Mesendoderm (in vitro differentiated cells): ENCODE measurements at regions not wholly inside any gene's neighbourhood (a gene's known extent, or its start where the extent isn't known, plus 50 kb on each side); places are given as distances from the start of the nearest gene placed in this dataset. TPM values are rescaled to one million over a fixed set of nuclear protein-coding genes. Genes with fewer than 3 reads are reported as not detected.
A peak's percentile ranks its signal among the peaks of the same experiment; 100 is the strongest.

Source experiments
- DNase-seq: peaks from one replicate; pipeline ENCODE4 v3.0.0; 2013
- H2AK5ac ChIP-seq: 2 replicates; pipeline ENCODE4 v1.6.1; 2013; ENCODE audit warnings: low read length, inconsistent platforms
- H2BK120ac ChIP-seq: 2 replicates; pipeline ENCODE4 v1.6.1; 2013; ENCODE audit warnings: low read depth, mild to moderate bottlenecking, low read length, moderate library complexity, mixed read lengths
- H2BK15ac ChIP-seq: replicated peaks from 2 replicates; pipeline ENCODE4 v1.6.1; 2013; ENCODE audit warnings: low read depth, mild to moderate bottlenecking, moderate library complexity
- H2BK5ac ChIP-seq: 2 replicates; pipeline ENCODE4 v1.6.1; 2013; ENCODE audit warnings: low read length, inconsistent platforms
- H3K18ac ChIP-seq: 2 replicates; pipeline ENCODE4 v1.6.1; 2013; ENCODE audit warnings: mild to moderate bottlenecking, low read length, mixed read lengths
- H3K23ac ChIP-seq: one replicate; pipeline ENCODE4 v1.6.1; 2013; ENCODE audit warnings: low read length
- H3K27ac ChIP-seq: 2 replicates; pipeline ENCODE4 v1.5.1; 2013; ENCODE audit warnings: low read depth, mild to moderate bottlenecking, inconsistent platforms, low read length, moderate library complexity
- H3K27me3 ChIP-seq: 2 replicates; pipeline ENCODE4 v1.6.1; 2013; ENCODE audit warnings: low read length, control low read depth, mild to moderate bottlenecking, inconsistent platforms; ENCODE audit not compliant: insufficient read depth, poor library complexity
- H3K36me3 ChIP-seq: 2 replicates; pipeline ENCODE4 v1.6.1; 2013; ENCODE audit warnings: low read length, inconsistent platforms; ENCODE audit not compliant: control insufficient read depth, insufficient read depth
- H3K4ac ChIP-seq: one replicate; pipeline ENCODE4 v1.6.1; 2013; ENCODE audit warnings: low read depth, mild to moderate bottlenecking, low read length, moderate library complexity
- H3K4me1 ChIP-seq: 2 replicates; pipeline ENCODE4 v1.6.1; 2013; ENCODE audit warnings: low read depth, low read length, inconsistent platforms; ENCODE audit not compliant: control insufficient read depth
- H3K4me2 ChIP-seq: 2 replicates; pipeline ENCODE4 v1.6.1; 2013; ENCODE audit warnings: low read length
- H3K4me3 ChIP-seq: 2 replicates; pipeline ENCODE4 v1.5.1; 2013; ENCODE audit warnings: mild to moderate bottlenecking, low read length
- H3K56ac ChIP-seq: one replicate; pipeline ENCODE4 v1.6.1; 2013; ENCODE audit warnings: low read length
- H3K79me1 ChIP-seq: 2 replicates; pipeline ENCODE4 v1.6.1; 2013; ENCODE audit warnings: low read length, inconsistent platforms
- H3K79me2 ChIP-seq: 2 replicates; pipeline ENCODE4 v1.6.1; 2013; ENCODE audit warnings: mild to moderate bottlenecking, low read length; ENCODE audit not compliant: control insufficient read depth, insufficient read depth
- H3K9ac ChIP-seq: 2 replicates; pipeline ENCODE4 v1.6.1; 2013; ENCODE audit warnings: low read length, inconsistent platforms
- H4K5ac ChIP-seq: one replicate; pipeline ENCODE4 v1.6.1; 2013; ENCODE audit warnings: low read length
- H4K8ac ChIP-seq: one replicate; pipeline ENCODE4 v1.6.1; 2013; ENCODE audit warnings: low read depth, mild to moderate bottlenecking, control low read depth, low read length, moderate library complexity
- WGBS: extraction: QIAGEN DNeasy Blood & Tissue Kit; methylation state at CpG from one replicate; pipeline ENCODE4 v1.1.7; 2013; ENCODE audit warnings: low lambda C conversion rate, missing lambda C conversion rate; ENCODE audit not compliant: insufficient coverage; ENCODE audit errors: extremely low coverage; 5-methylcytosine and 5-hydroxymethylcytosine counted together
- small RNA-seq: library from polyadenylated mRNA; stranded (forward); fragments of <200 nt; extraction: miRNeasy Mini kit (QIAGEN cat#:217004); gene quantifications from one replicate; pipeline ENCODE3, GENCODE V24; 2013; ENCODE audit not compliant: insufficient read depth

DNA sequence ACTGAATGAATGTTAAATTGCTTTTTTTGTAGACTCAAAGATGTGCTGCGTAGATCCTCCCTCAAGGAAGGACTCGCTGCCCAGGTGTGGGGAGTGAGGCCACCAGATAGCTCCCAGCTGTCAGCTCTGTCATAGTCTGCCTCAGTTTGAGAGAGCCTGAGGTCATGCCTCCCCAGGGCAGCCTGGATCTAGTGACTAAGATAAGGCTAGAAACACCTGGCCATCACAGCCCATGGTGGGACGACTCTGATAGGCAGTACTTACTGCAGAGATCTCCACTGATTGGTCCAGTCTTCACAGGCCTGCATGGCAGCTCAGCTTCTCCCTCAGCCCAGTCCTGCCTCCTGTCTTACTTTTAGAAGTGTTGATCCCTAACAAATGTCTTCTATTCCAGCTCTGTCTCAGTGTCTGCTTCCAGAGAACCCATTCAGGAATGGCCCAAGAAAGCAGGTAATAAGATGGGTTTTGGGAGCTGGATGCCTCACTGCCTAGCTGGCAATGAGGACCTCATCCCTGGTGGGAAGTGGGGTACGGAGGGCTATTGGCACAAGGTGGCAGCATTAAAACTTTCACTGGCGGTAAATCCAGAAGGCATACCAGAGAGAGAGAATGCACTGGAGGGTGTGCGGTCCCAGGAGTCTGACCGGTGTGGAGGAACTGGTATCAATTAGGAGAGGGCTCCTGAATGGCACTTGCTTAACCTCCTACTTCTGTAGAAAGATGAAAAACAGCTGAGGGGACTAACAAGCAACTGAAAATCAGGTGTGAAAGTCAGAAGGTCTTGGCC lies 55.3 kb upstream of the GPR37L1 start:
- Histone ChIP-seq H2BK5ac (no peak overlapping the region), H2AK5ac (no peak overlapping the region), H3K23ac (no peak overlapping the region), H3K56ac (no peak overlapping the region), H3K4me2 (no peak overlapping the region), H4K5ac (no peak overlapping the region), H3K36me3 (no peaks in the 10 kb centered on the region), H3K4me1 (no peaks in the 10 kb centered on the region), H2BK15ac (no peak overlapping the region), H3K27ac (no peak overlapping the region), H3K79me2 (no peaks in the 10 kb centered on the region), H3K4ac (no peak overlapping the region), H4K8ac (no peak overlapping the region), H3K4me3 (no peak overlapping the region), H2BK120ac (no peak overlapping the region), H3K9ac (no peak overlapping the region), H3K18ac (no peak overlapping the region), H3K79me1 (no peaks in the 10 kb centered on the region), H3K27me3 (no peaks in the 10 kb centered on the region)
- peak; percentile 53 for DNase-seq
- no CpG with 5 or more reads among the region's 7 CpGs for WGBS

DNA sequence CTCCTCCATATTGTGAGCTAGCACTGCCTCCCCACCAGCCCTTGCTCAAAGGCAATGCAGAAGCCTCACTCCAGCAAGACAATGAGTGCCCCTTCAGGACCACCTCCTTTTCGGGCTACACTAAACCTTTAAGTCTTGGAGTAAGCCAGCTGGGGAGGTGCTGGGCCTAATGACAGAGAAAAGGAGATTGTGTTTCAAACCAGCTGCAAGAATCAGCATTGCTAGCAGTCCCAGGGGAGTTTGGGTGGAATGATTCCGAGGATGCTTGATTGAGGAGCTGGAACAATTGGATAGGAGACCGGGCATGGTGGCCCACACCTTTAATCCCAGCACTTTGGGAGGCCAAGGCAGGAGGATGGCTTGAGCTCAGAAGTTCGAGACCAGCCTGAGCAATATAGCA lies 54.1 kb upstream of the GPR37L1 start:
- no peak for DNase-seq
- no peaks in the 10 kb centered on the region for H3K4me1 ChIP-seq
- no peaks in the 10 kb centered on the region for H3K79me1 ChIP-seq
- no peak overlapping the region for H4K5ac ChIP-seq
- H2AK5ac ChIP-seq = no peak overlapping the region
- H4K8ac ChIP-seq = no peak overlapping the region
- H2BK5ac ChIP-seq = no peak overlapping the region
- H3K4ac ChIP-seq = no peak overlapping the region
- H3K18ac ChIP-seq = no peak overlapping the region
- H3K27ac ChIP-seq = no peak overlapping the region
- no CpG with 5 or more reads among the region's 4 CpGs for WGBS
- no peak overlapping the region for H3K23ac ChIP-seq
- H3K27me3 ChIP-seq = no peaks in the 10 kb centered on the region
- H2BK15ac ChIP-seq = no peak overlapping the region
- no peak overlapping the region for H3K56ac ChIP-seq
- no peak overlapping the region for H2BK120ac ChIP-seq
- no peaks in the 10 kb centered on the region for H3K36me3 ChIP-seq
- no peaks in the 10 kb centered on the region for H3K79me2 ChIP-seq
- H3K9ac ChIP-seq = no peak overlapping the region
- no peak overlapping the region for H3K4me3 ChIP-seq
- no peak overlapping the region for H3K4me2 ChIP-seq

DNA sequence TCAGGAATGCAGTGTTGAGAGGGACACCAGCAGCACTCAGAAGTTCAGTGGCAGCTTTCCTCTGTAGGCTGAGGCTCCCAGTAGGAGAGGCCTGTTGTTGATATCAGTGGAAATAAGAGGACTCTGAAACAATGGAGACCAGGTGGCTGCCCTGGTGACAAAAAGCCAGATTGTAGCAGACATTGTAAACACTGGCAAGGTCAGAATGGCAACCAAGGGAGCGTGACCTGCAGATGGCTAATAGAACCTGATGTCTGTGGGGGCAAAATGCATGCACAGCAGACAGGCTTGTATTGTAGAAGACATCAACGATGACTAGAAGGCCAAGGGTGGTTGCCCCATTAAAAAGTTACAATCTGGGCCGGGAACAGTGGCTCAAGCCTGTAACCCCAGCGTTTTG lies 53.1 kb upstream of the GPR37L1 start:
- Histone ChIP-seq H3K27ac (no peak overlapping the region), H3K79me2 (no peaks in the 10 kb centered on the region), H3K9ac (no peak overlapping the region), H4K8ac (no peak overlapping the region), H4K5ac (no peak overlapping the region), H3K4me1 (no peaks in the 10 kb centered on the region), H3K79me1 (no peaks in the 10 kb centered on the region), H3K23ac (no peak overlapping the region), H2BK5ac (no peak overlapping the region), H3K27me3 (no peaks in the 10 kb centered on the region), H3K36me3 (no peaks in the 10 kb centered on the region), H3K4ac (no peak overlapping the region), H3K4me2 (no peak overlapping the region), H2AK5ac (no peak overlapping the region), H3K56ac (no peak overlapping the region), H2BK120ac (no peak overlapping the region), H2BK15ac (no peak overlapping the region), H3K18ac (no peak overlapping the region), H3K4me3 (no peak overlapping the region)
- no CpG with 5 or more reads among the region's 4 CpGs for WGBS
- DNase-seq = peak; percentile 82

DNA sequence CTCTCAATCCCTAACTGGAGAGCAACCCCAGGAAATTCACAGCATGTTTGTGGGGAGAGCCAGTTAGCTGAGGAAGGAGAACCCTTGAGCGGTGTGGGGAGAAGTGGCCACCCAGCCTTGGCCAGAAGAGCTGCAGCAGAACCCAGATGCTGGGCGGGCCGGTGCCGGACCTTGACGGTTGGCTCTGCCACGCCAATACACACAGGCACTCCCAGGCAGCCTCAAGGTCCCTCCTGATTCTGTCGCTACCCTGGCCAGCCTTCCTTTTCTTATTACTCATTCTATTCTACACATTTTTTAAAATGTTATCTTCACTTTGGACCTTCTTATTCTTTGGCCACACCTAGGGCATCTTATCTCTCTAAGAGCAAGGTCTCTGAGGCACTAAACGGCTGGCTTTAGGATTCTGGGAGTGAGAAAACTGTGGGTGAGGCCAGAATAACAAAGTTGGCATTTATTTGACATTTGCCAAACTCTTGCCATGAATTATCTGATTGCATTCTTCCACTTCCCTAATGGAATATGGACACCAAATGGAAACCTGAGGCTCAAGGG lies 50.4 kb upstream of the GPR37L1 start:
- Histone ChIP-seq H3K27ac (no peak overlapping the region), H3K4me1 (peaks cover 12% of the 10 kb centered on the region), H3K79me2 (no peaks in the 10 kb centered on the region), H4K8ac (no peak overlapping the region), H3K36me3 (no peaks in the 10 kb centered on the region), H2BK15ac (no peak overlapping the region), H3K79me1 (no peaks in the 10 kb centered on the region), H3K18ac (no peak overlapping the region), H3K4me3 (no peak overlapping the region), H3K56ac (no peak overlapping the region), H3K4ac (no peak overlapping the region), H2AK5ac (no peak overlapping the region), H3K9ac (no peak overlapping the region), H2BK120ac (no peak overlapping the region), H2BK5ac (no peak overlapping the region), H3K27me3 (no peaks in the 10 kb centered on the region), H4K5ac (no peak overlapping the region), H3K4me2 (no peak overlapping the region), H3K23ac (no peak overlapping the region)
- WGBS = no CpG with 5 or more reads among the region's 8 CpGs
- DNase-seq = no peak

Small RNA genes lying in the stretch of these regions (small RNA-seq; reads per million reads assigned to genes)
- gene RF00019 = not detected
